ENCODE measurements at regions not wholly inside any gene's neighbourhood (a gene's known extent, or its start where the extent isn't known, plus 50 kb on each side); places are given as distances from the start of the nearest gene placed in this dataset.

- H3K79me2 ChIP-seq (ENCODE audit: insufficient read depth, low read length) = no peaks in the 10 kb centered on the region
- TF ChIP-seq, protein P1, sequence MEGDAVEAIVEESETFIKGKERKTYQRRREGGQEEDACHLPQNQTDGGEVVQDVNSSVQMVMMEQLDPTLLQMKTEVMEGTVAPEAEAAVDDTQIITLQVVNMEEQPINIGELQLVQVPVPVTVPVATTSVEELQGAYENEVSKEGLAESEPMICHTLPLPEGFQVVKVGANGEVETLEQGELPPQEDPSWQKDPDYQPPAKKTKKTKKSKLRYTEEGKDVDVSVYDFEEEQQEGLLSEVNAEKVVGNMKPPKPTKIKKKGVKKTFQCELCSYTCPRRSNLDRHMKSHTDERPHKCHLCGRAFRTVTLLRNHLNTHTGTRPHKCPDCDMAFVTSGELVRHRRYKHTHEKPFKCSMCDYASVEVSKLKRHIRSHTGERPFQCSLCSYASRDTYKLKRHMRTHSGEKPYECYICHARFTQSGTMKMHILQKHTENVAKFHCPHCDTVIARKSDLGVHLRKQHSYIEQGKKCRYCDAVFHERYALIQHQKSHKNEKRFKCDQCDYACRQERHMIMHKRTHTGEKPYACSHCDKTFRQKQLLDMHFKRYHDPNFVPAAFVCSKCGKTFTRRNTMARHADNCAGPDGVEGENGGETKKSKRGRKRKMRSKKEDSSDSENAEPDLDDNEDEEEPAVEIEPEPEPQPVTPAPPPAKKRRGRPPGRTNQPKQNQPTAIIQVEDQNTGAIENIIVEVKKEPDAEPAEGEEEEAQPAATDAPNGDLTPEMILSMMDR (IDR thresholded peaks at IDR 0.05; ENCODE audit: extremely low read depth, low read depth, low read length) = no peak
- no peaks in the 10 kb centered on the region for H3K27me3 ChIP-seq (ENCODE audit: insufficient read depth, low read length)
- H3K4me2 ChIP-seq (ENCODE audit: insufficient read depth, low read length) = peak overlapping the region; percentile 56
- no peaks in the 10 kb centered on the region for H3K36me3 ChIP-seq (ENCODE audit: insufficient read depth, low read length)
- peak overlapping the region; percentile 47 for H2AFZ ChIP-seq (ENCODE audit: low read length)
- H3K27ac ChIP-seq (ENCODE audit: low read depth, low read length) = peak overlapping the region; percentile 29
- no peaks in the 10 kb centered on the region for H3K9me3 ChIP-seq (ENCODE audit: low read depth, low read length)
- no peak for DNase-seq (ENCODE audit: insufficient read length, low spot score, missing footprints)
- H3K4me1 ChIP-seq (ENCODE audit: insufficient read depth, low read length) = peaks cover 19% of the 10 kb centered on the region
- peak overlapping the region; percentile 26 for H3K4me3 ChIP-seq (ENCODE audit: insufficient read depth, low read length)
- H4K20me1 ChIP-seq (ENCODE audit: insufficient read depth, low read length) = no peaks in the 10 kb centered on the region
Measured at GRCh38 chr3:159252274-159252673, 450.4 kb downstream of the MFSD1 start.

GRCh38 chr3:159252772-159253384, 451.0 kb downstream of the MFSD1 start:
- no peaks in the 10 kb centered on the region for H3K79me2 ChIP-seq (ENCODE audit: insufficient read depth, low read length)
- peak; percentile 68 for DNase-seq (ENCODE audit: insufficient read length, low spot score, missing footprints)
- H3K4me3 ChIP-seq (ENCODE audit: insufficient read depth, low read length) = no peak overlapping the region
- no peak overlapping the region for H2AFZ ChIP-seq (ENCODE audit: low read length)
- H3K9me3 ChIP-seq (ENCODE audit: low read depth, low read length) = no peaks in the 10 kb centered on the region
- peaks cover 19% of the 10 kb centered on the region for H3K4me1 ChIP-seq (ENCODE audit: insufficient read depth, low read length)
- no peaks in the 10 kb centered on the region for H4K20me1 ChIP-seq (ENCODE audit: insufficient read depth, low read length)
- TF ChIP-seq, protein P1 (IDR thresholded peaks at IDR 0.05; ENCODE audit: extremely low read depth, low read depth, low read length) = peak; percentile 72
- no peaks in the 10 kb centered on the region for H3K27me3 ChIP-seq (ENCODE audit: insufficient read depth, low read length)
- H3K27ac ChIP-seq (ENCODE audit: low read depth, low read length) = no peak overlapping the region
- H3K4me2 ChIP-seq (ENCODE audit: insufficient read depth, low read length) = peak overlapping the region; percentile 16
- no peaks in the 10 kb centered on the region for H3K36me3 ChIP-seq (ENCODE audit: insufficient read depth, low read length)

- Histone ChIP-seq H3K9me3 (ENCODE audit: low read depth, low read length) (no peaks in the 10 kb centered on the region), H3K79me2 (ENCODE audit: insufficient read depth, low read length) (no peaks in the 10 kb centered on the region), H3K4me2 (ENCODE audit: insufficient read depth, low read length) (no peak overlapping the region), H3K27ac (ENCODE audit: low read depth, low read length) (no peak overlapping the region), H3K4me3 (ENCODE audit: insufficient read depth, low read length) (no peak overlapping the region), H3K4me1 (ENCODE audit: insufficient read depth, low read length) (peaks cover 19% of the 10 kb centered on the region), H3K27me3 (ENCODE audit: insufficient read depth, low read length) (no peaks in the 10 kb centered on the region), H2AFZ (ENCODE audit: low read length) (peak overlapping the region; percentile 15), H3K36me3 (ENCODE audit: insufficient read depth, low read length) (no peaks in the 10 kb centered on the region), H4K20me1 (ENCODE audit: insufficient read depth, low read length) (no peaks in the 10 kb centered on the region)
- no peak for DNase-seq (ENCODE audit: insufficient read length, low spot score, missing footprints)
- TF ChIP-seq, protein P1 (IDR thresholded peaks at IDR 0.05; ENCODE audit: extremely low read depth, low read depth, low read length) = no peak
Measured at GRCh38 chr3:159253860-159254259, 452.0 kb downstream of the MFSD1 start.

GRCh38 chr3:159257954-159258353, 456.1 kb downstream of the MFSD1 start:
- H2AFZ ChIP-seq (ENCODE audit: low read length) = no peak overlapping the region
- DNase-seq (ENCODE audit: insufficient read length, low spot score, missing footprints) = no peak
- H3K27ac ChIP-seq (ENCODE audit: low read depth, low read length) = no peak overlapping the region
- no peaks in the 10 kb centered on the region for H3K79me2 ChIP-seq (ENCODE audit: insufficient read depth, low read length)
- no peak overlapping the region for H3K4me2 ChIP-seq (ENCODE audit: insufficient read depth, low read length)
- no peaks in the 10 kb centered on the region for H4K20me1 ChIP-seq (ENCODE audit: insufficient read depth, low read length)
- H3K36me3 ChIP-seq (ENCODE audit: insufficient read depth, low read length) = no peaks in the 10 kb centered on the region
- H3K4me3 ChIP-seq (ENCODE audit: insufficient read depth, low read length) = no peak overlapping the region
- no peaks in the 10 kb centered on the region for H3K9me3 ChIP-seq (ENCODE audit: low read depth, low read length)
- no peaks in the 10 kb centered on the region for H3K27me3 ChIP-seq (ENCODE audit: insufficient read depth, low read length)
- TF ChIP-seq, protein P1 (IDR thresholded peaks at IDR 0.05; ENCODE audit: extremely low read depth, low read depth, low read length) = no peak
- peaks cover 7% of the 10 kb centered on the region for H3K4me1 ChIP-seq (ENCODE audit: insufficient read depth, low read length)

Measured in osteoblast (primary cell).